T follicular helper cell (primary cell): ENCODE measurements at regions not wholly inside any gene's neighbourhood (a gene's known extent, or its start where the extent isn't known, plus 50 kb on each side); places are given as distances from the start of the nearest gene placed in this dataset.
"Not testable (repeated sequence)": the region's sequence is repeated elsewhere in the genome, so short reads cannot be mapped to it uniquely, and the experiment has no call there.

ENCODE experiments used
- DNase-seq: peaks from one replicate; pipeline ENCODE4 v3.0.0-alpha.2; 2020; ENCODE audit warnings: low read depth

DNA sequence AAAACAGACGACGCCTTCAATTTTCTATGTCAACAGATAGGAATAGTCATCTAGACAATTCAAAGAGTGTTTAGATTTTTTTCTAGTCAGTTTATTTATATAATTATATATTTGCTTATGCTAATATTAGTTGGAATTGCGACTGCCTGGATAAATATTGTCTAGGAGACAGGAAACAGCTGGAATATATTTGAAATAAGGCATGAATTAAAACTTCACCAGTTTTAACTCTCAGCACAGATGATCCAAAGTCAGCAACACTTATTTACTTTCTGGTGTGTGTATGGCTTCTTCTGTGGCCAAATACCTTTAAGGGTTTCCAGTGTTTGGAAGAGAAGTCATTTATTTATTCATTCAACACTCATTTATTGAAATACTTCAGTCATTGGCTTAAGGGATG lies 1215.4 kb upstream of the USP15 start:
- DNase-seq = no peak

DNA sequence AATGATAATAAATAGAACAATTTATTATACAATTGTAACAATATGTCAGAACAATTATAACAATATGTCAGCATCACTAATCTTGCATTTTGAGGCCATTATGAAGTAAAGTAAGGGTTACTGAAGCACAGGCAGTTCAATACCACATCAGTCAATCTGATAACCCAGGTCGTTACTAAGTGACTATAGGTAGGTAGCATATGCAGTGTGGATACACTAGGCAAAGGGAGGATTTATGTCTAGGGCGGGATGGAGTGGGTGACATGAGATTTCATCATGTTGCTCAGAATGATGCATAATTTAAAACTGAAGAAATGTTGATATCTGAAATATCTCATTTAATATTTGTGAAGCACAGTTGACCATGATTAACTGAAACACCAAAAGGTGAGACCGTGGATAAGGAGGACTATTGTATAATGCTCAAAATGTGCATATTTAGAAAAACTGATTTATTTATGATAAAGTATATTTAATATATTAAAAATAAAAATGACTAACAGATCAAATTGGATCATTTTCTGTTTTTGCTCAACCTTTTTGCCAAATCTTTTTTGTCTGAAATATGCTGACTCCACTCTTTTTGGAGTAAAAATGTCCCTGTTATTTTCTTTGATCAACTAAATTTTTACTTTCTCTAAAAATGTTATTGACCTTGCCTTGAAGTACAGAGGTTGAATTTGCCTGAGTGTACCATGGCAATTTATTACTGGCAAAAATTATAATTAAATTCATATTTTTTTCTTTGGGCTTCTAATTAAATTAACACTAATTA lies 1189.4 kb upstream of the USP15 start:
- DNase-seq = no peak

- no peak for DNase-seq
These were observed 1187.5 kb upstream of the USP15 start for GRCh38 chr12:61072717-61073116.

- DNase-seq = no peak
These were observed 1165.1 kb upstream of the USP15 start for GRCh38 chr12:61095111-61095510.

- DNase-seq = no peak
These were observed 1162.1 kb upstream of the USP15 start for GRCh38 chr12:61098031-61098580.

DNA sequence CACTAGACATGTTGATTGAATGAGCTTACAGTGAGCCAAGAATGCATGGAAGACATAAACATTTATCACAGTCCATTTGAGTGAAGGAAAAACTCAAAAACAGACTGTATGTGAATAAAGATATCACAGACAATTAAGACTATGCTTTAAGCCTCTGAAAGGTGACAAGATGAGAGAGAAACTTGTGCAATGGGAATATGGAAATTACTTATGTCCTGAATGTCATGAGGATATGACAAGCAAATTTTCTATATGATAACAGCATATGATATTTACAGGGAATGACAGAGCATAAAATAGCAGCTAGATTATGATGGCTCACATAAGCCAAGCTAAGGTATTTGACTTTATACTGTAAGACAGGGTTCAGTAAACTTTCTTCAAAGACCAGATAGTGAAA lies 1153.1 kb upstream of the USP15 start:
- DNase-seq = no peak

DNA sequence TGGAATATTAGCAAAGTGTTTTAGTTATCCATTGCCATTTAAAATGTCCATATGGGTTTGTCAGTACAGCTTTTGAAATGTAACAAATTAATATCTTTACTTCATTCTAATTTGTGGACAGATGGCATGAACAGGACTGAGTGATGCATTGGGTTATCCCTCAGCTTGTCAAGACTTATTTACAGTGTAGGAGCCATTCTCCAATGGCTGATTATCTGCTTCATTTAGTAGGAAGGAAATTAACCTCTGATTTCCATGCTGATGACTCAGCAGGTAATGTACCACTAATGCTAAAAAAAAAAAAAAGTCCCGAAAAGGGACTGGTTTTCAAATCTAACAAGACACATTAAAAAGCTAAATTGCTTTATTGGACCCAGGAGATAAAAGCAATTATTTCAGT lies 1149.0 kb upstream of the USP15 start:
- DNase-seq = no peak

GRCh38 chr12:61137677-61138414 lies 1122.4 kb upstream of the USP15 start:
- no peak for DNase-seq

DNA sequence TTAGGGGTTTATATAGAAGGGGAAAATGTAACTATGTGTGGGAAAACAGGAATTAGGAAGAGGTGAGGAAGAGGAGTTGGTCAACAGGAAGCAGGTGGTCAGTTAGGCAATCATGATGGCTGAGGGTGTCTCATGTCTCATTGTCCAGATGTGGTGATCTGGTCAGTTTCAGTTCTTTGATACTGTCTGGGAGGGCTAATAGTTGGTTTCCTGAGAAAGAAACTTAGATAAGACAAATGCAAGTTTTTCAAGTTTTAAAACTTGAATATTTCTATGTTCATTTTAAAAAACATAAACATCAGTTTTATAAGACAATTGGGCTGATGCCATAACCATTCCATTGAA lies 1121.8 kb upstream of the USP15 start:
- DNase-seq = no peak

GRCh38 chr12:61161961-61162360 lies 1098.2 kb upstream of the USP15 start:
- DNase-seq = no peak

- no peak for DNase-seq
These were observed 1071.2 kb upstream of the USP15 start for GRCh38 chr12:61188801-61189595.

DNA sequence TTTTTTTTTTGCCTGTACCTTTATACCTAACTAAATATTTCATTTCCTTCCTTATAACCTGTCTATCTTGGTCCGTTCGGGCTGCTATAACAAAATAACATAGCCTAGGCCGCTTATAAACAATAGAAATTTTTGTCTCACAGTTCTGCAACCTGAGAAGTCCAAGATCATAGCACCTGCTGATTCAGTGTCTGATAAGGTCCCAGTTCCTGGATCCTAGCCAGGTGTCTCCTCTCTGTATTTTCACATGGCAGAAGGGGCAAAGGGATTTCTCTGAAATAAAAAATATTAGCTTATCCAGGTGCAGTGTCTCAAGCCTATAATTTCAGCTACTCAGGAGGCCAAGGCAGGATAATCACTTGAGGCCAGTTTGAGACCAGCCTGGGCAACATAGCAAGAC lies 1046.6 kb upstream of the USP15 start:
- no peak for DNase-seq

- DNase-seq = no peak
These were observed 1039.9 kb upstream of the USP15 start for GRCh38 chr12:61220337-61220736.

- DNase-seq = no peak
These were observed 1028.2 kb upstream of the USP15 start for GRCh38 chr12:61232040-61232439.

GRCh38 chr12:61250303-61250702 lies 1009.9 kb upstream of the USP15 start:
- DNase-seq = no peak

GRCh38 chr12:61251076-61251475 lies 1009.1 kb upstream of the USP15 start:
- DNase-seq = no peak

- no peak for DNase-seq
These were observed 1006.0 kb upstream of the USP15 start for GRCh38 chr12:61254225-61254624.

DNA sequence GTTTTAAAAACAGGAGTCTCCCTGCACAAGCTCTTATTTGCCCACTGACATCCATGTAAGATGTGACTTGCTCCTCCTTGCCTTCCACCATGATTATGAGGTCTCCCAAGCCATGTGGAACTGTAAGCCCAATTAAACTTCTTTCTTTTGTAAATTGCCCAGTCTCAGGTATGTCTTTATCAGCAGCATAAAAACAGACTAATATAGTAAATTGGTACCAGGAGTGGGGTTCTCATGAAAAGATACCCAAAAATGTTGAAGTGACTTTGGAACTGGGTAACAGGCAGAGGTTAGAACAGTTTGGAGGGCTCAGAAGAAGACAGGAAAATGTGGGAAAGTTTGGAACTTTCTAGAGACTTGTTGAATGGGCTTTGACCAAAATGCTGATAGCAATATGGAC lies 995.9 kb upstream of the USP15 start:
- not testable (repeated sequence) for DNase-seq

DNA sequence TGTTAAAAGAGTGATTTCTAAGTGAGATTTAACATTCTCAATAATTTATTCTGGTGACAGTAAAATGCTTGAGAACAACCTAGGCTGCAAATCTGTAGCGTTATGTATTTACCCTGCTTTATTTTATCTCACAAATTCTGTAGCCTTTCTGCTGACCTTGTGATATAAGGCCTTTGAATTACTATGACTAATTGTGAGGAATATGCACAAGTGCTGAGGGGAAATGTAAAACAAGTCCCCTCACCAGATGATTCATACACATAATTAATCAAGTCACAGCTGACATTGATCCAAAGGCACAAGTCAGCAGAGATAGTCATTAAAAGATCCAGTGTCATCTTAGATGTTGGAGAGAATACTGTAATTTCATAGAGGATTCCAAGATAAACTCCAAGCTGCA lies 992.7 kb upstream of the USP15 start:
- DNase-seq = no peak

DNA sequence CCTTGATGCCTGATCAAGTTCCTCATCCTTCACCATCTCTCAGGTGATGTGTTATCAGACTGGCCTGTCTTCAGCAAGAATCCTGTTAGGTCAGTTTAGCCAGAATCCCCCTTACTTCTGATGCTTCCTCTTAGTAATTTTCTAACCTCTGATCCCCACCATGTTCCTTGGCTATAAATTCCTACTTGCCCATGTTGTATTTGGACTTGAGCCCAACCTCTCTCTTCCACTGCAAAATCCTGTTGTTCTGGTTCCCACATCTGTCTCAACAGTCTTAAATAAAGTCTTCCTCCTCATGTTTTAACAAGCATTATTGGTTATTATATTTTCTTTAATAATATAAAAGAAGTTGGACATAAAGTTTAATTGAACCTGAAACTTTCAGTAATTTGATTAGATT lies 987.8 kb upstream of the USP15 start:
- DNase-seq = no peak

GRCh38 chr12:61282790-61283575 lies 977.2 kb upstream of the USP15 start:
- no peak for DNase-seq

- DNase-seq = no peak
These were observed 969.7 kb upstream of the USP15 start for GRCh38 chr12:61290473-61290872.
